GM21367 (cell line): ENCODE measurements at regions not wholly inside any gene's neighbourhood (a gene's known extent, or its start where the extent isn't known, plus 50 kb on each side); places are given as distances from the start of the nearest gene placed in this dataset.
"Not testable (repeated sequence)": the region's sequence is repeated elsewhere in the genome, so short reads cannot be mapped to it uniquely, and the experiment has no call there.

Experiments
- ATAC-seq: cut with Tn5 transposase; IDR thresholded peaks from one replicate; pipeline ENCODE4 v1.9.1; 2021; ENCODE audit not compliant: unreplicated experiment

- not testable (repeated sequence) for ATAC-seq
Observed at GRCh38 chr9:41019858-41020562, 108.5 kb downstream of the FOXD4L6 start.

- not testable (repeated sequence) for ATAC-seq
Observed at GRCh38 chr9:41018948-41019347, 109.5 kb downstream of the FOXD4L6 start.

- not testable (repeated sequence) for ATAC-seq
Observed at GRCh38 chr9:41016699-41017098, 111.8 kb downstream of the FOXD4L6 start.

- ATAC-seq = not testable (repeated sequence)
Observed at GRCh38 chr9:40999952-41000700, 128.4 kb downstream of the FOXD4L6 start.

- not testable (repeated sequence) for ATAC-seq
Observed at GRCh38 chr9:40995490-40995889, 133.0 kb downstream of the FOXD4L6 start.

GRCh38 chr9:40993842-40994241 lies 134.6 kb downstream of the FOXD4L6 start:
- ATAC-seq = not testable (repeated sequence)

GRCh38 chr9:40993375-40993774 lies 135.1 kb downstream of the FOXD4L6 start:
- ATAC-seq = not testable (repeated sequence)

- ATAC-seq = peak; percentile 29
Observed at GRCh38 chr9:40992472-40992821, 136.0 kb downstream of the FOXD4L6 start.

GRCh38 chr9:40991741-40992471 lies 136.6 kb downstream of the FOXD4L6 start:
- ATAC-seq = peak; percentile 100

GRCh38 chr9:40991100-40991740 lies 137.3 kb downstream of the FOXD4L6 start:
- ATAC-seq = not testable (repeated sequence)

GRCh38 chr9:40986332-40986731 lies 142.1 kb downstream of the FOXD4L6 start:
- not testable (repeated sequence) for ATAC-seq

GRCh38 chr9:40975351-40975750 lies 153.1 kb downstream of the FOXD4L6 start:
- not testable (repeated sequence) for ATAC-seq

- ATAC-seq = not testable (repeated sequence)
Observed at GRCh38 chr9:40974912-40975311, 153.6 kb downstream of the FOXD4L6 start.

GRCh38 chr9:40971773-40972172 lies 156.7 kb downstream of the FOXD4L6 start:
- not testable (repeated sequence) for ATAC-seq

GRCh38 chr9:40970340-40970739 lies 158.1 kb downstream of the FOXD4L6 start:
- not testable (repeated sequence) for ATAC-seq

GRCh38 chr9:40962461-40962860 lies 166.0 kb downstream of the FOXD4L6 start:
- not testable (repeated sequence) for ATAC-seq

GRCh38 chr9:40951876-40952494 lies 176.5 kb downstream of the FOXD4L6 start:
- ATAC-seq = not testable (repeated sequence)

GRCh38 chr9:40946228-40946627 lies 182.3 kb downstream of the FOXD4L6 start:
- ATAC-seq = not testable (repeated sequence)

- ATAC-seq = not testable (repeated sequence)
Observed at GRCh38 chr9:40942730-40943129, 185.8 kb downstream of the FOXD4L6 start.

- not testable (repeated sequence) for ATAC-seq
Observed at GRCh38 chr9:40939888-40940209, 188.6 kb downstream of the FOXD4L6 start.
